Liver (tissue), 8 donors: ENCODE measurements at regions not wholly inside any gene's neighbourhood (a gene's known extent, or its start where the extent isn't known, plus 50 kb on each side); places are given as distances from the start of the nearest gene placed in this dataset.

Source experiments
- DNase-seq: peaks from one replicate; pipeline ENCODE4 v3.0.0-alpha.2; 2017; ENCODE audit warnings: low spot score
- H3K27ac ChIP-seq, 2 donors: one replicate each; pipeline ENCODE4 v1.7.0; 2013; ENCODE audit warnings: inconsistent platforms in 2 of 2, low read length in 2 of 2, control low read depth in 1 of 2, low read depth in 1 of 2, mild to moderate bottlenecking in 1 of 2
- H3K27me3 ChIP-seq, 4 donors: one replicate each; pipeline versions ENCODE4 v1.6.1 to v1.7.0; 2013; ENCODE audit warnings: low read length in 3 of 4, inconsistent platforms in 1 of 4, mild to moderate bottlenecking in 1 of 4, moderate library complexity in 1 of 4; ENCODE audit not compliant: control insufficient read depth in 4 of 4, insufficient read depth in 4 of 4
- H3K36me3 ChIP-seq, 4 donors: one replicate each; pipeline versions ENCODE4 v1.6.1 to v1.7.0; 2013; ENCODE audit warnings: low read length in 3 of 4, mild to moderate bottlenecking in 3 of 4, low read depth in 1 of 4, moderate library complexity in 1 of 4; ENCODE audit not compliant: control insufficient read depth in 4 of 4, insufficient read depth in 3 of 4
- H3K4me1 ChIP-seq, 4 donors: one replicate each; pipeline versions ENCODE4 v1.6.1 to v1.7.0; 2013; ENCODE audit warnings: low read length in 3 of 4, mild to moderate bottlenecking in 3 of 4, moderate library complexity in 1 of 4; ENCODE audit not compliant: control insufficient read depth in 4 of 4, insufficient read depth in 4 of 4
- H3K4me3 ChIP-seq, 3 donors: one replicate each; pipeline versions ENCODE4 v1.6.1 to v1.7.0; 2013; ENCODE audit warnings: low read length in 3 of 3, control low read depth in 1 of 3, low read depth in 1 of 3, mild to moderate bottlenecking in 1 of 3
- H3K9ac ChIP-seq, 2 donors: one replicate each; pipeline ENCODE4 v1.7.0; 2013; ENCODE audit warnings: low read length in 2 of 2, mild to moderate bottlenecking in 2 of 2, moderate library complexity in 2 of 2, control low read depth in 1 of 2, low read depth in 1 of 2
- H3K9me3 ChIP-seq, 4 donors: one replicate each; pipeline versions ENCODE4 v1.6.1 to v1.7.0; 2013; ENCODE audit warnings: low read length in 3 of 4; ENCODE audit not compliant: control insufficient read depth in 4 of 4
- EGR1 ChIP-seq, 2 donors: IDR thresholded peaks; 2 replicates each; pipeline ENCODE4 v1.6.1; 2016 to 2018; ENCODE audit warnings: antibody characterized with exemption in 2 of 2, low read depth in 2 of 2
- FOXA1 ChIP-seq: IDR thresholded peaks from 2 replicates; pipeline ENCODE4 v1.6.1; 2016; ENCODE audit warnings: antibody characterized with exemption
- GABPA ChIP-seq, 2 donors: IDR thresholded peaks in 1 of 2; conservative IDR thresholded peaks in 1 of 2; 2 replicates each; pipeline ENCODE4 v1.6.1; 2016; ENCODE audit warnings: antibody characterized with exemption in 2 of 2, mild to moderate bottlenecking in 1 of 2, moderate library complexity in 1 of 2
- HNF4A ChIP-seq, 2 donors: conservative IDR thresholded peaks; 2 replicates each; pipeline ENCODE4 v1.6.1; 2016; ENCODE audit warnings: antibody characterized with exemption in 2 of 2, mild to moderate bottlenecking in 2 of 2
- HNF4G ChIP-seq: IDR thresholded peaks from 2 replicates; pipeline ENCODE4 v1.6.1; 2016; ENCODE audit warnings: antibody characterized with exemption
- JUND ChIP-seq, 2 donors: IDR thresholded peaks; 2 replicates each; pipeline ENCODE4 v1.6.1; 2016; ENCODE audit warnings: antibody characterized with exemption in 2 of 2
- NR2F2 ChIP-seq: IDR thresholded peaks from 2 replicates; pipeline ENCODE4 v1.6.1; 2016; ENCODE audit warnings: antibody characterized with exemption
- RAD21 ChIP-seq, 2 donors: IDR thresholded peaks; 2 replicates each; pipeline ENCODE4 v1.6.1; 2016; ENCODE audit warnings: antibody characterized with exemption in 2 of 2, mild to moderate bottlenecking in 2 of 2
- RXRA ChIP-seq, 2 donors: IDR thresholded peaks; 2 replicates each; pipeline ENCODE4 v1.6.1; 2017 to 2018; ENCODE audit warnings: antibody characterized with exemption in 2 of 2, mild to moderate bottlenecking in 1 of 2
- SP1 ChIP-seq: IDR thresholded peaks from 2 replicates; pipeline ENCODE4 v1.6.1; 2018; ENCODE audit warnings: antibody characterized with exemption, mild to moderate bottlenecking
- TAF1 ChIP-seq: conservative IDR thresholded peaks from 2 replicates; pipeline ENCODE4 v1.6.1; 2016; ENCODE audit warnings: antibody characterized with exemption, mild to moderate bottlenecking
- YY1 ChIP-seq: IDR thresholded peaks from 2 replicates; pipeline ENCODE4 v1.6.1; 2016; ENCODE audit warnings: antibody characterized with exemption, mild to moderate bottlenecking
- WGBS: extraction: QIAGEN DNeasy Blood & Tissue Kit; methylation state at CpG from one replicate; pipeline ENCODE4 v1.1.7; 2013; 5-methylcytosine and 5-hydroxymethylcytosine counted together
- TF ChIP-seq, protein P1 (sequence below): IDR thresholded peaks from 2 replicates; pipeline ENCODE4 v1.6.1; 2016; ENCODE audit warnings: antibody characterized with exemption, mild to moderate bottlenecking
- TF ChIP-seq, protein P2 (sequence below): IDR thresholded peaks from 2 replicates; pipeline ENCODE4 v1.6.1; 2016; ENCODE audit warnings: antibody characterized with exemption
- TF ChIP-seq, protein P3 (sequence below): fragments of 150-350 bp; IDR thresholded peaks from 2 replicates; pipeline ENCODE4 v1.5.1; 2017; ENCODE audit warnings: improper control_type of control experiment, low read depth, low read length; ENCODE audit not compliant: missing input control
- TF ChIP-seq, protein P4 (sequence below): IDR thresholded peaks from 2 replicates; pipeline ENCODE4 v1.6.1; 2016; ENCODE audit warnings: antibody characterized with exemption
- donor health status: healthy.
- donor health status: healthy.
- donor health status: healthy.
- donor health status: healthy.
- donor health status: healthy.

DNA sequence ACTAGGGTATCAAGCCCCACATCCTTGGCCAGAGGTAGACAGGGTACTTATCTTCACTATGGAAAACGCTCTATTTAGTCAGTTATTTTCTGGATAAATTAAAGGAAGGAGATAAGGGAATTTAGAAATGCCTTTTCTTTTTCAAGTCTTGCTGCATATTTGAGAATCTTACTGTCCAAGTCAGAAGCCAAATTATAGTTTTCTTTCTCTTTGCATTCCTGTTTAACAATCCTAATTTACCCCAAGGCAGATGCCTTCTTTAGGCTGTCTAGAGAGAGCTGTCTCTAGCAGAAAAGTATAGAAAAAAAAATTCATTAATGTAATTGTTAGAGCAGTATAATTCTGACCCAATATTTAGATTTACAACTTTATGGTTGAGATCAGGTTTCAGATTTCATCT lies 64.4 kb upstream of the TBC1D5 start:
- no peaks in the 10 kb centered on the region for H3K4me1 ChIP-seq
- no peaks in the 10 kb centered on the region for H3K36me3 ChIP-seq
- H3K27ac ChIP-seq = no peak overlapping the region
- TF ChIP-seq FOXA1 (no peak), HNF4G (no peak), EGR1 (IDR thresholded peaks at IDR 0.05; ENCODE audit: low read depth in 2 of 2) (no peak), TAF1 (no peak)
- TF ChIP-seq, protein P1, sequence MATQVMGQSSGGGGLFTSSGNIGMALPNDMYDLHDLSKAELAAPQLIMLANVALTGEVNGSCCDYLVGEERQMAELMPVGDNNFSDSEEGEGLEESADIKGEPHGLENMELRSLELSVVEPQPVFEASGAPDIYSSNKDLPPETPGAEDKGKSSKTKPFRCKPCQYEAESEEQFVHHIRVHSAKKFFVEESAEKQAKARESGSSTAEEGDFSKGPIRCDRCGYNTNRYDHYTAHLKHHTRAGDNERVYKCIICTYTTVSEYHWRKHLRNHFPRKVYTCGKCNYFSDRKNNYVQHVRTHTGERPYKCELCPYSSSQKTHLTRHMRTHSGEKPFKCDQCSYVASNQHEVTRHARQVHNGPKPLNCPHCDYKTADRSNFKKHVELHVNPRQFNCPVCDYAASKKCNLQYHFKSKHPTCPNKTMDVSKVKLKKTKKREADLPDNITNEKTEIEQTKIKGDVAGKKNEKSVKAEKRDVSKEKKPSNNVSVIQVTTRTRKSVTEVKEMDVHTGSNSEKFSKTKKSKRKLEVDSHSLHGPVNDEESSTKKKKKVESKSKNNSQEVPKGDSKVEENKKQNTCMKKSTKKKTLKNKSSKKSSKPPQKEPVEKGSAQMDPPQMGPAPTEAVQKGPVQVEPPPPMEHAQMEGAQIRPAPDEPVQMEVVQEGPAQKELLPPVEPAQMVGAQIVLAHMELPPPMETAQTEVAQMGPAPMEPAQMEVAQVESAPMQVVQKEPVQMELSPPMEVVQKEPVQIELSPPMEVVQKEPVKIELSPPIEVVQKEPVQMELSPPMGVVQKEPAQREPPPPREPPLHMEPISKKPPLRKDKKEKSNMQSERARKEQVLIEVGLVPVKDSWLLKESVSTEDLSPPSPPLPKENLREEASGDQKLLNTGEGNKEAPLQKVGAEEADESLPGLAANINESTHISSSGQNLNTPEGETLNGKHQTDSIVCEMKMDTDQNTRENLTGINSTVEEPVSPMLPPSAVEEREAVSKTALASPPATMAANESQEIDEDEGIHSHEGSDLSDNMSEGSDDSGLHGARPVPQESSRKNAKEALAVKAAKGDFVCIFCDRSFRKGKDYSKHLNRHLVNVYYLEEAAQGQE = no peak
- TF ChIP-seq, protein P2, sequence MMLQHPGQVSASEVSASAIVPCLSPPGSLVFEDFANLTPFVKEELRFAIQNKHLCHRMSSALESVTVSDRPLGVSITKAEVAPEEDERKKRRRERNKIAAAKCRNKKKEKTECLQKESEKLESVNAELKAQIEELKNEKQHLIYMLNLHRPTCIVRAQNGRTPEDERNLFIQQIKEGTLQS = no peak
- no peak for DNase-seq
- no peaks in the 10 kb centered on the region for H3K27me3 ChIP-seq
- no peak overlapping the region for H3K4me3 ChIP-seq
- no peak overlapping the region for H3K9ac ChIP-seq
- 69% methylated on average over 1 of the region's 1 CpG for WGBS
- no peaks in the 10 kb centered on the region for H3K9me3 ChIP-seq

DNA sequence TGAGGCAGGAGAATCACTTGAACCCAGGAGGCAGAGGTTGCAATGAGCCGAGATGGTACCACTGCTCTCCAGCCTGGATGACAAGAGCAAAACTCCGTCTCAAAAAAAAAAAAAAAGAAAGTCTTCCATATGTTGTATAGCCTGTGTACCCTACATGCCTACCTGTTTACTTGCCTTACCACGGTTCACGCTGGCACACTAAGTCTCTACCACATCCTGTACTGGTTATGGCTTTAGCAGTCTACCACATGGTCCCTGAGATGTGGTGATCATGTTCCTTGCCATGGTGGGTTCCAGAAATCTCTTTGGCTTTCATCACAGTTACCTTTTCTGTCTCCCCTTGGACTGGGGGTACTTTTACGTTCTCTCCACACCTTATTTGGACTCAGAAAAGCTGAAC lies 63.8 kb upstream of the TBC1D5 start:
- Histone ChIP-seq H3K9ac (no peak overlapping the region), H3K4me3 (no peak overlapping the region), H3K27ac (no peak overlapping the region), H3K9me3 (no peaks in the 10 kb centered on the region), H3K4me1 (no peaks in the 10 kb centered on the region), H3K27me3 (no peaks in the 10 kb centered on the region), H3K36me3 (no peaks in the 10 kb centered on the region)
- 91% methylated on average over 5 of the region's 5 CpGs for WGBS
- DNase-seq = no peak
- no peak for TF ChIP-seq RXRA (IDR thresholded peaks at IDR 0.05)
- no peak for TF ChIP-seq GABPA (IDR thresholded peaks at IDR 0.05 in 1 of 2, conservative IDR thresholded peaks at IDR 0.05 in 1 of 2)
- no peak for TF ChIP-seq RAD21 (IDR thresholded peaks at IDR 0.05)
- no peak for TF ChIP-seq HNF4G
- TF ChIP-seq HNF4A (conservative IDR thresholded peaks at IDR 0.05) = no peak
- TF ChIP-seq SP1 = no peak
- no peak for TF ChIP-seq FOXA1
- TF ChIP-seq, protein P3, sequence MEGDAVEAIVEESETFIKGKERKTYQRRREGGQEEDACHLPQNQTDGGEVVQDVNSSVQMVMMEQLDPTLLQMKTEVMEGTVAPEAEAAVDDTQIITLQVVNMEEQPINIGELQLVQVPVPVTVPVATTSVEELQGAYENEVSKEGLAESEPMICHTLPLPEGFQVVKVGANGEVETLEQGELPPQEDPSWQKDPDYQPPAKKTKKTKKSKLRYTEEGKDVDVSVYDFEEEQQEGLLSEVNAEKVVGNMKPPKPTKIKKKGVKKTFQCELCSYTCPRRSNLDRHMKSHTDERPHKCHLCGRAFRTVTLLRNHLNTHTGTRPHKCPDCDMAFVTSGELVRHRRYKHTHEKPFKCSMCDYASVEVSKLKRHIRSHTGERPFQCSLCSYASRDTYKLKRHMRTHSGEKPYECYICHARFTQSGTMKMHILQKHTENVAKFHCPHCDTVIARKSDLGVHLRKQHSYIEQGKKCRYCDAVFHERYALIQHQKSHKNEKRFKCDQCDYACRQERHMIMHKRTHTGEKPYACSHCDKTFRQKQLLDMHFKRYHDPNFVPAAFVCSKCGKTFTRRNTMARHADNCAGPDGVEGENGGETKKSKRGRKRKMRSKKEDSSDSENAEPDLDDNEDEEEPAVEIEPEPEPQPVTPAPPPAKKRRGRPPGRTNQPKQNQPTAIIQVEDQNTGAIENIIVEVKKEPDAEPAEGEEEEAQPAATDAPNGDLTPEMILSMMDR = no peak
- TF ChIP-seq TAF1 = no peak
- no peak for TF ChIP-seq JUND (IDR thresholded peaks at IDR 0.05)

DNA sequence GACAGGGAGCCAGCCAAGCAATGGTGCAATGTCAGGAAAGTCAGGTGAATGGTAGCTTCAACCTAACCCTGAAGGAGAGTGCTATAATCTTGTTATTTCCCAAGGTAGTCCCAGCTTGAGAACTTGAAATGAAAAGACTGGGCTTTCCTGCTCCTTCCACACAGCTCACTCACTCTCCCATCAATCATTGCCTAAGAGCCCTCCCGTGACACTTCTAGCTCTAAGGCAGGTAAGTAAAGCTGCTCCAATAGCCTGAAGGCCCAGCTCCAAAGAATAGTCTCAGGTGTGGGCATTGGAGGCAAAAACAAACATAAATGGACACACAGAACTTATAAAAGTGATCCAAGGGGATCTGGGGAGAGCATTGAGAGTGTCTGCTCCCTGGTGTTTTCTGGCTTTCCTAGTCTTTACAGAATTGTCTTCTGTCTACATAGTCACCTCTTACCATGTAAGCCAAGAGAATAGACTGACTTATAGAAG lies 63.1 kb upstream of the TBC1D5 start:
- WGBS = 80% methylated on average over 1 of the region's 1 CpG
- no peaks in the 10 kb centered on the region for H3K27me3 ChIP-seq
- H3K4me3 ChIP-seq = no peak overlapping the region
- H3K9me3 ChIP-seq = no peaks in the 10 kb centered on the region
- no peaks in the 10 kb centered on the region for H3K4me1 ChIP-seq
- H3K36me3 ChIP-seq = no peaks in the 10 kb centered on the region
- no peak overlapping the region for H3K9ac ChIP-seq
- DNase-seq = no peak
- no peak overlapping the region for H3K27ac ChIP-seq
- TF ChIP-seq EGR1 (IDR thresholded peaks at IDR 0.05; ENCODE audit: low read depth in 2 of 2) (no peak), FOXA1 (no peak), JUND (IDR thresholded peaks at IDR 0.05) (no peak), YY1 (no peak), RXRA (IDR thresholded peaks at IDR 0.05) (no peak), SP1 (no peak), GABPA (IDR thresholded peaks at IDR 0.05 in 1 of 2, conservative IDR thresholded peaks at IDR 0.05 in 1 of 2) (no peak), HNF4A (conservative IDR thresholded peaks at IDR 0.05) (no peak), RAD21 (IDR thresholded peaks at IDR 0.05) (no peak), NR2F2 (no peak)
- TF ChIP-seq, protein P2 = no peak
- TF ChIP-seq, protein P4, sequence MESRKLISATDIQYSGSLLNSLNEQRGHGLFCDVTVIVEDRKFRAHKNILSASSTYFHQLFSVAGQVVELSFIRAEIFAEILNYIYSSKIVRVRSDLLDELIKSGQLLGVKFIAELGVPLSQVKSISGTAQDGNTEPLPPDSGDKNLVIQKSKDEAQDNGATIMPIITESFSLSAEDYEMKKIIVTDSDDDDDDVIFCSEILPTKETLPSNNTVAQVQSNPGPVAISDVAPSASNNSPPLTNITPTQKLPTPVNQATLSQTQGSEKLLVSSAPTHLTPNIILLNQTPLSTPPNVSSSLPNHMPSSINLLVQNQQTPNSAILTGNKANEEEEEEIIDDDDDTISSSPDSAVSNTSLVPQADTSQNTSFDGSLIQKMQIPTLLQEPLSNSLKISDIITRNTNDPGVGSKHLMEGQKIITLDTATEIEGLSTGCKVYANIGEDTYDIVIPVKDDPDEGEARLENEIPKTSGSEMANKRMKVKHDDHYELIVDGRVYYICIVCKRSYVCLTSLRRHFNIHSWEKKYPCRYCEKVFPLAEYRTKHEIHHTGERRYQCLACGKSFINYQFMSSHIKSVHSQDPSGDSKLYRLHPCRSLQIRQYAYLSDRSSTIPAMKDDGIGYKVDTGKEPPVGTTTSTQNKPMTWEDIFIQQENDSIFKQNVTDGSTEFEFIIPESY = no peak
- TF ChIP-seq, protein P1 = no peak
